ENCODE measurements at regions not wholly inside any gene's neighbourhood (a gene's known extent, or its start where the extent isn't known, plus 50 kb on each side); places are given as distances from the start of the nearest gene placed in this dataset.

GRCh38 chr7:33661430-33662160 is 243.7 kb upstream of the BMPER start:
- no peak for DNase-seq

DNA sequence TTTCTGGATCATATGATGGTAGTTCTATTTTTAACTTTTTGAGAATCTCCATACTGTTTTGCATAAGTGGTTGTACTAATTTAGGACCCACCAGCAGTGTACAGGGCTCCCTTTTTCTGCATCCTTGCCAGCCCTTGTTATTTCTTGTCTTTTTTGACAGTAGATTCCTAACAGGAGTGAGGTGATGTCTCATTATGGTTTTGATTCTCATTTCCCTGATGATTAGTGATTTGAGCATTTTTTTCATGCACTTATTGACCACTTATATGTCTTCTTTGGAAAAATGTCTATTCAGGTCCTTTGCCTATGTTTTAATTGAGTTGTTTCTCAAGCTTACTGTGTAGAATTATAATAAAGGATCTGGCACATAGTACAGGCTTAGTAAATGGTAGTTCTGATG is 238.8 kb upstream of the BMPER start:
- DNase-seq: no peak

GRCh38 chr7:33667196-33667595 is 238.1 kb upstream of the BMPER start:
- DNase-seq: no peak

DNA sequence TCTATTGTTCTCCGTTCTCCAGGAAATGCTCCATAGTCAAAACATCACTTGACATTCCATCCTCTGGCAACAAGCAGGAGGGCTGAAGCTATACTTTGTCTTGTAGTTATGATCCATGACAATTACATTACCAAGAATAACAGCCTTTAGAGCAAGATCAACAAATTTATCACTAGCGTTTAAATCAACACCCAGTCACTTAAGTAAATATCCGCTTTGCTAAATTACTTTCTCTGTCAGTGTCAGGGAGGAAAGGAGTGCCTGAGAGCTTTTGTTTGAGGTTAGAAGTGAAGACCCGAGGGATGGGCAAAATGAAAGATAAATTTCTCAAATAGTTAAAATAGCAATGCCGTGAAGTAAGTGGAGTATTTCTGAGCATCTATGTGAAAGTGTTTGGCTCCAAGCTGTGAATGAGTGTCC is 236.1 kb upstream of the BMPER start:
- no peak for DNase-seq

GRCh38 chr7:33671531-33672262 is 233.6 kb upstream of the BMPER start:
- no peak for DNase-seq

DNA sequence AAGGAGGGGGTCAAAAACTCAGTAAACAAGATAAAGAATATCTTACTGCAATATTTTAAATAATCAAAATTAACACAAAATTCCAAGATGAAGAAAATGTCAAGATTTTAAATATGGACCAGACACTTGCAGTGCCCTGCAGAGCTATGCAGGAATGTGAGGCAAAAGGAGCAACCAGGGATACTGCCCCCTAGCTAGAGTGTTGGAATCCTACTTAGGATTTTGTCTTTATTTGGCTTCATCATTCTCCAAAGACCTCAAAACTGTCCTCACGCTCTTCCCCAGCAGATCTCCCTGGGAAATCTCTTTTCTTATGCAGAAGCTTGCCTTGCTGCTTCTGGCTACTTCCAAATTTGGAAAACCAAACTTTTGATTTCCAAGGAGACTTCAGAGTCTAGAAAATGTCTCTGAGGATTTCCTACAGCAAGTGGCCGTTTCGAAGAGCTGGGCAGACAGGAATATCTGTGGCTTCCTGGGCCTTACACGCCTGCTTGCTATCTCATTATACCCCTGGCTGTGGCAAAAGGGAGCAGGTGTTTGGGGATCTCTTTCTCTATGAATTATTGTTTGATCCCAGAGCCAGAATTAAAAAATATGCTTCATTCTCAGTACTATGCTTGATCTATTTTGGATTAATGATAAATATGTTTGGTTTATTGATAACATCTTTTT is 232.2 kb upstream of the BMPER start:
- no peak for DNase-seq

DNA sequence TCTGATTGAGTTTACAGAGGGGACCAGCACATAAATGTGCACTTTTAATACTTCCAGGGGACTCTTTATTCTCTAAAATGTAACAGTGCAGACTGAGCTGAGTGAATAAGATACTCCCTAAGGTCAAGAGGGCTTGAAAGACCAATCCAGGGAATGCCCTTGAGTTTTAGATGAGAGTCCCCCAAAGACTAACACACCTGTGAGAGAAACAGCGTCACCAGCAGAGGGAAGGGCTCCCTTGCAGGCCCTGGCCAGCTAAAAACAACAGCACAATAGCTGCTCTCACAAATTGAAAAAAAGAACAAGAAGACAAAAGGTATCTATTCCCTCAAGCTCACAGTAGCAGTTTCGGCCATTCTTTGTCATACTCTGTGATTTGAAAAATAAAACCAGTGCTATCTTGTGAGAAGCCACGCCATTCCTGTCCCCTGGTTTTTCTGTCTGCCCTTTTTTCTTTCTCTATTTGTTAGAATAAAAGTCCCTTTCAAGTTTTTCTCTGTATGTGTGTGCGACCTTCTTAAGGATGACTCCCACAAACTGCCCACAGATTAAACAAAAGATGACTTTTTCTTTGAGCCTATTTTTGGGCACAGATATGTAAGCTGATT is 230.4 kb upstream of the BMPER start:
- DNase-seq: no peak

DNA sequence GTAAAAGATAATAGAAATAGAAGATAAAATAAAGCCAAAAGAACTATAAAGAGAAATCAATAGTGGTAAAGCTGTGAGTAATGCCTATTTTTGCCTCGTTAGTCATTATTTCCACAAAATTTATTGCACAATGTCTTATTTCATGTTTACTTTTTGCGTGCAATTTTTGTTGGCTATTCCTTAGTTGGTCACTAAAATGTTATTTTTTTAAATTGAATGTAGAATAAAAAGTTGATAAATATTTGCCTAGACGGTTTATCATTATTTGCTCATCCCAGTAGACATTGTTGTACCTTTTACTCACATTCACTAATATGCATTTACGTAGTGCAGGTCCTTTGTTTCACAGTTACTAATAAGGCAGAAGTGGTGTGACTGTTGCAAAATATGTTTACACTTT is 227.8 kb upstream of the BMPER start:
- no peak for DNase-seq

DNA sequence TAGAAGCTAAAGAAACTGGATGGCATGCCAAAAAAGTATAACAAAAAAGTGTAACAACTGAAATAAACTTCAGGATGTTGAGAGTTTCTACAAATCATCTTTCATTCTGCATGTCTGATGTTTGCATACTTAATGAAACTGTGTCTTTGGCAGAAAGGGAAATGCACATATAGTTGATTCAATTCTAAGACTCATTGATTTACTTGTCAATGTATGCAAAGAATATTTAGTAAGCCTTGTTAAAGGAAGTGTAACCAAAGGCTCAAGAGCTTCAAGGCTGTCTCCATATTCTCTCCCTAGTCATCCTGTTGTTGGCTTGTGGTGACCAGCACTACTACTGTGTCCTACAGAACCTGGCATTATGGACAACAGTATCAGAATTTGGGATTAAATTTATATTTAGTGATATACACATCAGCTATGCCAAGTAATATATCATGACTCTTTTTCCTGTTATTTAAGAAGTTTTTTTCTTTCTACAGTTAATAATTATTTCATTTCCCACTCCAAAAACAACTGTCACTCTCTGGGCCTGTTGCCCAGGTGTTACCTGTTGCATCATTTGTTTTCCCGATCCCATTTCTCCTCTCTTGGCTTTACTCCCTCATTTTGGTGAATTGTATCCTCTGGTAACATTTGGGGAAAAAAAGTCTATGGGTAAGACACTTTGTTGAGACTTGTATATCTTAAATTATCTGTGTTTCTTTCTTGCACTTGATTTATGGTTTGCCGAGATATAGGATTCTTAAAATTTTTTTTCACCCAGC is 226.6 kb upstream of the BMPER start:
- DNase-seq: no peak

DNA sequence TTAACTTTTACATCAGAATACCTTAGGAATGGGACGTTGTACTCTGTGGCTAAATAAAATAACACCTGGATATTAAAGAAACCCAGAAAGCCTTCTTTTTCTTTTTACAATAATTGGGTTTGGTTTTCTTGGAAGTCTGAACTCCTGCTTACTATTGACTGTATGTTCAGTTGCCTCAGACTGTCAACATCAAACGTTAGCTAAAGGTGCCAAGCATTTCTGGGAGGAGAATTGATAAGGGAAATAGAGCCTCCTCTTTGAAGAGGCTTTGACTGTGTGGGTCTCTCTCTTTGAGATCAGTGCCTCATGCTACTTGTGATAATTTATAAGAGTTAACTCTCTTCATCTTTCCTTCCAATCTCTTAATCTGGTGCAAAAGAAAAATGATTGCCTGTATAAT is 224.7 kb upstream of the BMPER start:
- DNase-seq: no peak

DNA sequence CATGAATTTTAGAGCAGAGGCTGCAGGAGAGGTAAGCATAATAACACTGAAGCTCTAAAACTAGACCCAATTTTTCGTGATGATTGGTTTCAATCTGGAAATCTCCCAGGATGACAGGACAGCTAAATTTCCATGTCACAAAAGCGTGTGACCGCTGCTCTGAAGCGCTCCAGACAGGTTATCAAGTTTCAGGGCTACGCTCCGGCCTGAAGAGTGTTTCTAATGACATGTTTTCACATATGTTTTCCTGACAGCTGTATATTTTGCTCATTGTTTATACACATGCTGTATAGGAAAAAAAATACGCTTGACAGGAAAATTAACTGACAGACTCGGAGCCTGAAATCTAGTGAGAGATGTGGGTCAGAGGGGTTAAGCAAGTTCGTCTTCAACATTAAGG is 219.8 kb upstream of the BMPER start:
- DNase-seq: no peak

GRCh38 chr7:33685981-33686683 is 219.2 kb upstream of the BMPER start:
- DNase-seq: no peak

DNA sequence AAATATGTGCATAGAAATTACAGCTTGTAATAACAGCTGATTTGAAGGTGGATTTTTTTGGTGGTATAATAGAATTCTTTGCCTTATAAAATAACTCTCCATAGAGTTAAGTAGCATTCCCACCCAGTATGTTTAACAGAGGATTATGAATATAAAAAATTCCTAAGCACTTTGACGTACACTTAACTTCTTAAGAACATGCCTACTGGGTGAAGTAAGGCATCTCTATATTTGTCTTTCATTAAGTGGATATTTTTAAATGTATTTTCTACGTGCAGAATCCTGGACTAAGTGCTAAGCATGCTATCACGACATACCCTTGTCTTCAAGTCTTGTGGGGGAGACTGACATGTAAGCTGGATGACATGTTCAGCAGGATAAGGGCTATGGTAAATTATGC is 217.7 kb upstream of the BMPER start:
- DNase-seq: no peak

DNA sequence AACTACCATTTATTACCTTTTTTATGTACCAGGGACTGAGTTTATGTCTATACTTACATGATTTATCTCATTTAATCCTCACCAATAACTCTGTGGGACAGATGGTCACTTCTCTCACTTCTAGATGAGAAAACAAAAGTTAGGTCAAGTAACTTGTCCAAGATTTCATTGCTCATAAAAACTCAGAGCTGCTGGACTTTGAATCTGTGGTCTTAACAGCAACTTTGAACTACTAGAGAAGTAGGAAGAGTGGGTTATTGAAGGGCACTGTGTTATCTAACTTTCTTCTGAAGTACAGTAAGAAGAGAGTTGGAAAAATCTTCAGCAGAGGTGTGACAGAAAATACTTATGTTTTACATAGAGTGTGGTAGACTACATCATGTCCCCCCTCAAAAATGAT is 214.2 kb upstream of the BMPER start:
- no peak for DNase-seq

GRCh38 chr7:33692956-33693355 is 212.4 kb upstream of the BMPER start:
- no peak for DNase-seq

DNA sequence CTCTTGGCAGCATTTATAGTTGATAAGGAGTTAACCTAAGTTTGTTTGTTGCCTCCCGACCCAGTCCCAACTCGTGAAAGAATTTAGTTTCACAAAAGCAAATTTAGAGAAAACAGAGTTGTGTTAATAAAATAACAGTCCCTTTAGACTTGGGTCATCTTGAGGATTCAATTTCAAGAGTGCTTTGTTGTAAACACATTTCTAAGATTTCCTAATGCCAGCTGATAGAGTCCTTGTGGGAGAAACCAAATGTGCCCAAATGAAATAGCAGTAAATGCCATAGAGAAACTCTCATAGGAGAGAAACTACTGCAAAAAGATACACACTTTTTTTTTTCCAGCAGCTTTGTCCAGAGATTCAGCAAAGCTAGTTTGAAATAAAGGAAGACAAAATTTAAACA is 211.3 kb upstream of the BMPER start:
- no peak for DNase-seq

- DNase-seq: no peak
Observed at GRCh38 chr7:33697616-33698015, 207.7 kb upstream of the BMPER start.

- no peak for DNase-seq
Observed at GRCh38 chr7:33698041-33698440, 207.3 kb upstream of the BMPER start.

DNA sequence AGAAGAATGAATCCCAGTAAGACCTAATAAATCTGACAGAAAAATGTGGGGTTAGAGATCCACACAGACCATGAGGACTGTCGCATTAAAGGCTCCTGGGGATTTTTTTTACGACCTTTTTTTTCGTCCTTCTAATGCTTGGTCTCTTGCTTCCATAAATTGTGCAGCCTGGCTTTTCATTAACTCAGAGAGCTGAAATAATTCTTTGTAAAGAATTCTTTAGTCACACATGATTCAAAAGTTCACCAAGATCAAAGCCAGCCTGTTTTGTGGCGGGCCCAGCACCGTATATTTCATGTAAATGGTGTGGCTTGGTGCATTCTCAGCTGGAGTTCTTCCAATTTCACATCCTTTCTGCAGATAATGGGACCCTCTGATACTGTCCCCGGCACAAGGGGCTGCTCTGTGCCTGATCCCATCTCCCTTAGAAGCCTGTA is 206.6 kb upstream of the BMPER start:
- no peak for DNase-seq

DNA sequence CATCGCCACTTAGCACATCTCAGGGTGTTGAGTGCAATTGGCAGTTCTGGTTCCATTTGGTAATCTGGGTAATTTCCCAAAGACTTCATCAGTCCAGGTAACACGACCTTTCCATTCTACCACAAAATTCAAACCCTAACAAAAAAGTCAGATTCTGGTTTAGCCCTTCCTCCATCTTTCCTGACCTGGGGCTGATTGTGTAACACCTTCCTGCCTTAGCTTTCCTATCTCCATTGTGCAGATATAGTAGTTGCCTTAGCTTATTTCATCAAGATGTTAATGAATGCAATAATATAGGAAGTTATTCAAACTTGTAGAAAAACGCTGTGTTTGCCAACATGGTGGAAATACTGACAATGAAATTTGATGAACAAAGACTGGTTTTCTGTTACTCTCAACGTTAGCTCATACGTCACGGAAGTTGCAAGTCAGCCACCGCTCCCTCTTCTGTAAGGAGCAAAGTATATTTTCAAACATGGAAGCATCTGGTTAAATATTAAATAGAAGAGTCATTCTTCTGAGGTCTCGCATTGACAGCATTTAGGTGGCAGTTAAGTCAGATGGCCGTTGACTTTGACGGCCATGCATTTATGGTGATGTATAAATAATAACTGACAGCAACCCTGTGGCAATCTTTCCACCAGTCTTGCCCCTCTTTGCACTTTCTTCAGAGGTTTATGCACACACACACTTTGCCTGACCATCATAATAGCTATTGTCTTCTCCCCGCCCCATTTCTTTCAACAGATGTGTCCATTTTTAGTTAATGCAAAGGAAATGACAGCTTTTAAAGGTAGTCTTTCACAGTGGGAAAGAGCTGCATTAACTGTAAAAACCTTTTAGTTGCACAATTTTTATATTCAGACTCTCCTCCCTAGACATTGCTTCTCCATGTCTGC is 205.1 kb upstream of the BMPER start:
- no peak for DNase-seq

GRCh38 chr7:33701189-33701740 is 204.1 kb upstream of the BMPER start:
- DNase-seq: no peak
